HCT116 (cell line): ENCODE measurements at regions not wholly inside any gene's neighbourhood (a gene's known extent, or its start where the extent isn't known, plus 50 kb on each side); places are given as distances from the start of the nearest gene placed in this dataset.

Experiments used
- ATAC-seq: fragments of 200-7000 bp; cut with Tn5 transposase; 2 replicates; pipeline ENCODE4 v1.9.1; 2020; ENCODE audit warnings: mild to moderate bottlenecking, moderate library complexity
- BruUV-seq: library from RNA; stranded (reverse); fragments of 400-500 nt; replicated peaks from 2 replicates; lab custom pipeline; 2021; lab: Mats Ljungman, UMichigan
- CTCF ChIA-PET: fragments of 300-600 bp; sonication (Branson Sonifier 250); formaldehyde crosslinking; loops from one replicate; lab custom pipeline; 2021; ENCODE audit warnings: antibody characterized with exemption; lab: Charles Lee
- POLR2A ChIA-PET: fragments of 300-600, 350-600 bp; sonication (Branson Sonifier 250); formaldehyde crosslinking; loops from one replicate; lab custom pipeline; 2021; ENCODE audit warnings: antibody characterized with exemption; lab: Charles Lee
- RAD21 ChIA-PET, 2 experiments: fragments of 300-600 bp; sonication (Branson Sonifier 250); formaldehyde crosslinking; loops; one replicate each; lab custom pipeline; 2023; ENCODE audit warnings: low total read pairs in 2 of 2; ENCODE audit not compliant: uncharacterized antibody in 2 of 2, unreplicated experiment in 2 of 2, low non-redundant PET in 1 of 2; lab: Charles Lee
- DNase-seq: peaks from one replicate; pipeline ENCODE4 v3.0.0-alpha.2; 2010; ENCODE audit warnings: low read depth, low spot score
- H2AFZ ChIP-seq: fragments of 200-600 bp; shearing (Covaris generic), sonication (generic); 2 replicates; pipeline ENCODE4 v1.6.1; 2017; ENCODE audit warnings: low read depth, mixed run types, mixed read lengths, antibody characterized with exemption, low read length; ENCODE audit not compliant: poor library complexity, severe bottlenecking
- H3K27ac ChIP-seq: 2 replicates; pipeline ENCODE4 v1.5.1; 2012; ENCODE audit warnings: low read depth, low read length
- H3K27me3 ChIP-seq: fragments of 200-600 bp; sonication (generic); 2 replicates; pipeline ENCODE4 v1.6.1; 2016; ENCODE audit warnings: mixed run types, low read length, mixed read lengths; ENCODE audit not compliant: insufficient read depth
- H3K36me3 ChIP-seq, 2 experiments: fragments of 200-500 bp in 1 of 2; fragments of 200-600 bp in 1 of 2; sonication (Bioruptor generic) in 1 of 2; sonication (generic) in 1 of 2; 2 replicates each; pipeline versions ENCODE4 v1.5.1 to v1.6.1; 2014 to 2016; ENCODE audit warnings: low read length in 2 of 2, inconsistent platforms in 1 of 2, mixed read lengths in 1 of 2, mixed run types in 1 of 2; ENCODE audit not compliant: insufficient read depth in 2 of 2, control insufficient read depth in 1 of 2
- H3K4me1 ChIP-seq, 2 experiments: fragments of 200-600 bp in 1 of 2; sonication (generic) in 1 of 2; 2 replicates each; pipeline versions ENCODE4 v1.5.1 to v1.6.1; 2012 to 2017; ENCODE audit warnings: low read length in 2 of 2, inconsistent platforms in 1 of 2, mild to moderate bottlenecking in 1 of 2, mixed read lengths in 1 of 2, mixed run types in 1 of 2, moderate library complexity in 1 of 2; ENCODE audit not compliant: insufficient read depth in 2 of 2, control insufficient read depth in 1 of 2
- H3K4me2 ChIP-seq: fragments of 200-600 bp; sonication (generic); 2 replicates; pipeline ENCODE4 v1.6.1; 2017; ENCODE audit warnings: mixed run types, low read length, mixed read lengths
- H3K4me3 ChIP-seq, 2 experiments: fragments of 200-600 bp in 1 of 2; sonication (generic) in 1 of 2; replicated peaks in 1 of 2; 2 replicates each; pipeline ENCODE4 v1.5.1; 2011 to 2016; ENCODE audit warnings: low read length in 2 of 2, control low read depth in 1 of 2, low read depth in 1 of 2, mild to moderate bottlenecking in 1 of 2, mixed read lengths in 1 of 2, mixed run types in 1 of 2
- H3K79me2 ChIP-seq: fragments of 200-600 bp; sonication (generic); 2 replicates; pipeline ENCODE4 v1.6.1; 2017; ENCODE audit warnings: mild to moderate bottlenecking, mixed run types, low read length, moderate library complexity, mixed read lengths; ENCODE audit not compliant: insufficient read depth
- H3K9ac ChIP-seq: fragments of 200-600 bp; sonication (generic); 2 replicates; pipeline ENCODE4 v1.6.1; 2016; ENCODE audit warnings: low read length, mixed read lengths
- H3K9me2 ChIP-seq: fragments of 200-600 bp; sonication (generic), shearing (Covaris generic); 2 replicates; pipeline ENCODE4 v1.6.1; 2017; ENCODE audit warnings: mixed run types, mild to moderate bottlenecking, moderate library complexity; ENCODE audit not compliant: insufficient read depth
- H3K9me3 ChIP-seq, 2 experiments: fragments of 200-500 bp in 1 of 2; fragments of 200-600 bp in 1 of 2; sonication (Bioruptor generic) in 1 of 2; sonication (generic) in 1 of 2; 2 replicates each; pipeline ENCODE4 v1.6.1; 2014 to 2017; ENCODE audit warnings: low read length in 2 of 2, mixed read lengths in 2 of 2, inconsistent platforms in 1 of 2, low read depth in 1 of 2, mild to moderate bottlenecking in 1 of 2, mixed run types in 1 of 2, moderate library complexity in 1 of 2; ENCODE audit not compliant: control insufficient read depth in 1 of 2, insufficient read depth in 1 of 2
- H4K20me1 ChIP-seq: fragments of 200-600 bp; sonication (generic), shearing (Covaris generic); 2 replicates; pipeline ENCODE4 v1.6.1; 2017; ENCODE audit warnings: mixed run types, mild to moderate bottlenecking, moderate library complexity; ENCODE audit not compliant: insufficient read depth
- EGR1 ChIP-seq: IDR thresholded peaks from 2 replicates; pipeline ENCODE4 v1.6.1; 2012; ENCODE audit warnings: low read depth
- ELF1 ChIP-seq: IDR thresholded peaks from 2 replicates; pipeline ENCODE4 v1.6.1; 2012; ENCODE audit warnings: low read depth, borderline replicate concordance
- EZH2 ChIP-seq: fragments of 200-600 bp; sonication (generic); IDR thresholded peaks from 2 replicates; pipeline ENCODE4 v1.6.1; 2017; ENCODE audit warnings: antibody characterized with exemption, mixed run types
- JUND ChIP-seq: IDR thresholded peaks from 2 replicates; pipeline ENCODE4 v1.6.1; 2012
- POLR2A ChIP-seq: IDR thresholded peaks from 2 replicates; pipeline ENCODE4 v1.7.0; 2011; ENCODE audit warnings: borderline replicate concordance; ENCODE audit not compliant: insufficient read depth, insufficient read length; ENCODE audit errors: extremely low read depth
- RAD21 ChIP-seq: IDR thresholded peaks from 2 replicates; pipeline ENCODE4 v1.6.1; 2012; ENCODE audit warnings: low read depth, mild to moderate bottlenecking
- SIN3A ChIP-seq: IDR thresholded peaks from 2 replicates; pipeline ENCODE4 v1.6.1; 2012; ENCODE audit warnings: low read depth
- TCF7L2 ChIP-seq: IDR thresholded peaks from 2 replicates; pipeline ENCODE4 v1.7.0; 2011; ENCODE audit warnings: borderline replicate concordance, inconsistent platforms; ENCODE audit not compliant: insufficient read depth, insufficient read length; ENCODE audit errors: extremely low read depth
- YY1 ChIP-seq: IDR thresholded peaks from 2 replicates; pipeline ENCODE4 v1.6.1; 2011; ENCODE audit warnings: low read length, low read depth, moderate library complexity, mild to moderate bottlenecking; ENCODE audit not compliant: insufficient replicate concordance; ENCODE audit errors: extremely low read depth
- ZFX ChIP-seq: fragments of 450-650 bp; IDR thresholded peaks from 2 replicates; pipeline ENCODE4 v1.6.1; 2017
- ZNF274 ChIP-seq: fragments of 200-500 bp; sonication (Bioruptor generic); IDR thresholded peaks from 2 replicates; pipeline ENCODE4 v1.6.1; 2014; ENCODE audit warnings: mild to moderate bottlenecking, low read depth, low read length, inconsistent platforms
- intact Hi-C: fragments of 100-400 bp; cut with micrococcal nuclease; formaldehyde crosslinking; loops from 2 replicates; pipeline ENCODE4 v1.10.0; 2022
- TF ChIP-seq, protein P1 (sequence below): IDR thresholded peaks from 2 replicates; pipeline ENCODE4 v1.6.1; 2012; ENCODE audit warnings: low read depth

DNA sequence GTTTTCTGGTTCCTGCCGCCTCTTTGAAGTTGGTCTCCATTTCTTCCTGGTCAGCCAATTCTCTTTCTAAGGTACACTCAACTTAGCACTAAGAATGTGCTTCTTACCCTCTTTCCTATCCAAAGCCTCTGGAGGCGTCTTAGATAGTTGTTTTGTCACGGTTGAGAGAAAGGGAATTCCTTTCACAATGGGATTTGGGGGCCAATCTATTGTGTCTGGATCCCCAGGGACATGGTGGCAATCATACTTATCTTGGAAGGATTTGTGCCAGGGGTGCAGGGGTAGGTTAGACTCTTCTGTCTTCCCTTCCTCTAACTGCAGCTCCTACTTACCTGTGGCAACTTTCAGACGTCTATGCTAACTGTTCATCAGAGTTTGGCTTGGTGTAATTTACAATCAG, 287.1 kb downstream of the SOX2 start:
- H3K4me3 ChIP-seq: no peak overlapping the region
- no TSS peak for BruUV-seq
- ChIA-PET POLR2A (no interaction called here), RAD21 (no interaction called here), CTCF (no interaction called here)
- DNase-seq: no peak
- no peak overlapping the region for H3K4me2 ChIP-seq
- H3K9ac ChIP-seq: no peak overlapping the region
- H4K20me1 ChIP-seq: no peaks in the 10 kb centered on the region
- H2AFZ ChIP-seq: no peak overlapping the region
- H3K27me3 ChIP-seq: no peaks in the 10 kb centered on the region
- no peaks in the 10 kb centered on the region for H3K36me3 ChIP-seq
- H3K27ac ChIP-seq: no peak overlapping the region
- H3K9me2 ChIP-seq: no peaks in the 10 kb centered on the region
- intact Hi-C loops: no loop called here
- H3K4me1 ChIP-seq: no peaks in the 10 kb centered on the region
- H3K9me3 ChIP-seq: no peaks in the 10 kb centered on the region
- no peak for ATAC-seq
- no peaks in the 10 kb centered on the region for H3K79me2 ChIP-seq
- TF ChIP-seq ZNF274: no peak

DNA sequence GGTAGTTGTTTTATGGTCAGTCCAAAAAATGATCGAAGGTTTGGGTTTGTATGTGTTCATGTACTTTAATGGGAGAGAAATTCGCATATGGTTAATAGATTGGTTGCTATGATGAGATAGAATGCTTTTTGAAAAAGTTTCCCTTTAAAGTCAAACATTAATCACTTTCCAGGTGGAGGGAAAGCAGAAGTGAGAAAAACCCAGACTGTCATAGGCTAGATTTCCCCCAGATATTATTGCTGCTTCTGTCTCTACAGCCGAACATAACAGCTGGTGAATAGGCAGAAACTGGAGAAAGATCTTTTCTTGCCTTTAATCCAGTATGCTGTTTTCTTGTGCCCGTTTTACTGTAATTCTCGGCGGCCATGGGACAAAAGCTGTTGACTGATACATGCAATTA, 287.6 kb downstream of the SOX2 start:
- CTCF ChIA-PET: no interaction called here

More for the DNA sequence above, 287.6 kb downstream of the SOX2 start:
- Histone ChIP-seq H3K27ac (no peak overlapping the region), H3K9me3 (no peaks in the 10 kb centered on the region), H3K4me1 (no peaks in the 10 kb centered on the region), H2AFZ (no peak overlapping the region), H3K4me2 (no peak overlapping the region), H3K9me2 (no peaks in the 10 kb centered on the region), H3K4me3 (no peak overlapping the region), H3K27me3 (no peaks in the 10 kb centered on the region), H4K20me1 (no peaks in the 10 kb centered on the region), H3K79me2 (no peaks in the 10 kb centered on the region), H3K9ac (no peak overlapping the region), H3K36me3 (no peaks in the 10 kb centered on the region)
- intact Hi-C loops: no loop called here
- no TSS peak for BruUV-seq
- ATAC-seq: no peak
- no peak for DNase-seq
- POLR2A ChIA-PET: no interaction called here
- RAD21 ChIA-PET: no interaction called here
- TF ChIP-seq YY1: no peak
- no peak for TF ChIP-seq JUND
- TF ChIP-seq, protein P1, sequence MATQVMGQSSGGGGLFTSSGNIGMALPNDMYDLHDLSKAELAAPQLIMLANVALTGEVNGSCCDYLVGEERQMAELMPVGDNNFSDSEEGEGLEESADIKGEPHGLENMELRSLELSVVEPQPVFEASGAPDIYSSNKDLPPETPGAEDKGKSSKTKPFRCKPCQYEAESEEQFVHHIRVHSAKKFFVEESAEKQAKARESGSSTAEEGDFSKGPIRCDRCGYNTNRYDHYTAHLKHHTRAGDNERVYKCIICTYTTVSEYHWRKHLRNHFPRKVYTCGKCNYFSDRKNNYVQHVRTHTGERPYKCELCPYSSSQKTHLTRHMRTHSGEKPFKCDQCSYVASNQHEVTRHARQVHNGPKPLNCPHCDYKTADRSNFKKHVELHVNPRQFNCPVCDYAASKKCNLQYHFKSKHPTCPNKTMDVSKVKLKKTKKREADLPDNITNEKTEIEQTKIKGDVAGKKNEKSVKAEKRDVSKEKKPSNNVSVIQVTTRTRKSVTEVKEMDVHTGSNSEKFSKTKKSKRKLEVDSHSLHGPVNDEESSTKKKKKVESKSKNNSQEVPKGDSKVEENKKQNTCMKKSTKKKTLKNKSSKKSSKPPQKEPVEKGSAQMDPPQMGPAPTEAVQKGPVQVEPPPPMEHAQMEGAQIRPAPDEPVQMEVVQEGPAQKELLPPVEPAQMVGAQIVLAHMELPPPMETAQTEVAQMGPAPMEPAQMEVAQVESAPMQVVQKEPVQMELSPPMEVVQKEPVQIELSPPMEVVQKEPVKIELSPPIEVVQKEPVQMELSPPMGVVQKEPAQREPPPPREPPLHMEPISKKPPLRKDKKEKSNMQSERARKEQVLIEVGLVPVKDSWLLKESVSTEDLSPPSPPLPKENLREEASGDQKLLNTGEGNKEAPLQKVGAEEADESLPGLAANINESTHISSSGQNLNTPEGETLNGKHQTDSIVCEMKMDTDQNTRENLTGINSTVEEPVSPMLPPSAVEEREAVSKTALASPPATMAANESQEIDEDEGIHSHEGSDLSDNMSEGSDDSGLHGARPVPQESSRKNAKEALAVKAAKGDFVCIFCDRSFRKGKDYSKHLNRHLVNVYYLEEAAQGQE: no peak
- TF ChIP-seq EZH2: no peak
- no peak for TF ChIP-seq TCF7L2
- TF ChIP-seq ZFX: no peak
- TF ChIP-seq ELF1: no peak
- no peak for TF ChIP-seq POLR2A
- no peak for TF ChIP-seq SIN3A
- TF ChIP-seq RAD21: no peak
- TF ChIP-seq EGR1: no peak
